NT2/D1 (cell line): ENCODE measurements at regions not wholly inside any gene's neighbourhood (a gene's known extent, or its start where the extent isn't known, plus 50 kb on each side); places are given as distances from the start of the nearest gene placed in this dataset.

ENCODE experiments used
- YY1 ChIP-seq: IDR thresholded peaks from 2 replicates; pipeline ENCODE4 v1.6.1; 2011; ENCODE audit not compliant: insufficient read length, insufficient read depth
- ZNF274 ChIP-seq: IDR thresholded peaks from 2 replicates; pipeline ENCODE4 v1.6.1; 2011; ENCODE audit warnings: mild to moderate bottlenecking, low read depth, low read length

- TF ChIP-seq ZNF274, result no peak
- no peak for TF ChIP-seq YY1
These were observed 79.6 kb downstream of the ANKRD7 start for GRCh38 chr7:118304100-118304499.
